OCI-LY7 (cell line): ENCODE measurements at regions not wholly inside any gene's neighbourhood (a gene's known extent, or its start where the extent isn't known, plus 50 kb on each side); places are given as distances from the start of the nearest gene placed in this dataset.

Source experiments
- BruUV-seq: library from RNA; stranded (reverse); fragments of 400-500 nt; replicated peaks from 2 replicates; lab custom pipeline; 2021; lab: Mats Ljungman, UMichigan
- CTCF ChIA-PET: fragments of 300-600 bp; sonication (Branson Sonifier 250); formaldehyde crosslinking; loops from one replicate; lab custom pipeline; 2022; ENCODE audit warnings: antibody characterized with exemption; ENCODE audit not compliant: unreplicated experiment; lab: Charles Lee
- POLR2A ChIA-PET: fragments of 300-600 bp; sonication (Branson Sonifier 250); formaldehyde crosslinking; loops from one replicate; lab custom pipeline; 2022; ENCODE audit warnings: antibody characterized with exemption; lab: Charles Lee
- DNase-seq: peaks from one replicate; pipeline ENCODE4 v3.0.0-alpha.2; 2015; ENCODE audit warnings: low spot score
- H2AFZ ChIP-seq: fragments of 200-600 bp; sonication (generic), shearing (Covaris generic); 2 replicates; pipeline ENCODE4 v1.6.1; 2014; ENCODE audit warnings: mild to moderate bottlenecking, antibody characterized with exemption, low read length, moderate library complexity
- H3K27ac ChIP-seq: fragments of 200-600 bp; sonication (generic); 2 replicates; pipeline ENCODE4 v1.5.1; 2014; ENCODE audit warnings: mixed run types, low read depth, mild to moderate bottlenecking, moderate library complexity, low read length, inconsistent platforms; ENCODE audit not compliant: poor library complexity, severe bottlenecking
- H3K36me3 ChIP-seq: fragments of 200-600 bp; sonication (generic); 2 replicates; pipeline ENCODE4 v1.6.1; 2014; ENCODE audit warnings: mild to moderate bottlenecking, antibody characterized with exemption, low read length, moderate library complexity, mixed read lengths; ENCODE audit not compliant: insufficient read depth
- H3K4me1 ChIP-seq: fragments of 200-600 bp; sonication (generic); 2 replicates; pipeline ENCODE4 v1.5.1; 2014; ENCODE audit warnings: mild to moderate bottlenecking, low read length; ENCODE audit not compliant: insufficient read depth, poor library complexity, severe bottlenecking
- H3K4me2 ChIP-seq: fragments of 200-600 bp; sonication (generic); 2 replicates; pipeline ENCODE4 v1.6.1; 2014; ENCODE audit warnings: mild to moderate bottlenecking, low read length
- H3K4me3 ChIP-seq: fragments of 200-600 bp; sonication (generic); 2 replicates; pipeline ENCODE4 v1.5.1; 2014; ENCODE audit warnings: mild to moderate bottlenecking, low read depth, low read length; ENCODE audit not compliant: poor library complexity, severe bottlenecking
- H3K79me2 ChIP-seq: fragments of 200-600 bp; sonication (generic); 2 replicates; pipeline ENCODE4 v1.6.1; 2016; ENCODE audit warnings: low read depth, mild to moderate bottlenecking, low read length, moderate library complexity, mixed read lengths; ENCODE audit not compliant: insufficient read depth
- H3K9me2 ChIP-seq: fragments of 200-600 bp; sonication (generic); 2 replicates; pipeline ENCODE4 v1.6.1; 2016; ENCODE audit warnings: mild to moderate bottlenecking, low read length, mixed read lengths; ENCODE audit not compliant: insufficient read depth
- H3K9me3 ChIP-seq: fragments of 200-600 bp; sonication (generic); 2 replicates; pipeline ENCODE4 v1.6.1; 2014; ENCODE audit warnings: mild to moderate bottlenecking, mixed run types, low read length, mixed read lengths
- H4K20me1 ChIP-seq: fragments of 200-600 bp; sonication (generic); 2 replicates; pipeline ENCODE4 v1.6.1; 2014; ENCODE audit warnings: mild to moderate bottlenecking, antibody characterized with exemption, low read length, moderate library complexity, mixed read lengths; ENCODE audit not compliant: insufficient read depth
- EZH2phosphoT487 ChIP-seq: fragments of 200-600 bp; sonication (generic); IDR thresholded peaks from 2 replicates; pipeline ENCODE4 v1.6.1; 2018; ENCODE audit warnings: low read depth, borderline replicate concordance, mild to moderate bottlenecking, mixed run types, antibody characterized with exemption, low read length, moderate library complexity, mixed read lengths
- intact Hi-C: fragments of 100-400 bp; cut with micrococcal nuclease; formaldehyde crosslinking; loops from one replicate; pipeline ENCODE4 v1.10.0; 2022; ENCODE audit not compliant: unreplicated experiment
- TF ChIP-seq, protein P1 (sequence below): fragments of 200-600 bp; sonication (generic); conservative IDR thresholded peaks from 2 replicates; pipeline ENCODE4 v1.5.1; 2014; ENCODE audit warnings: mild to moderate bottlenecking, antibody characterized with exemption, low read length, moderate library complexity, mixed read lengths

DNA sequence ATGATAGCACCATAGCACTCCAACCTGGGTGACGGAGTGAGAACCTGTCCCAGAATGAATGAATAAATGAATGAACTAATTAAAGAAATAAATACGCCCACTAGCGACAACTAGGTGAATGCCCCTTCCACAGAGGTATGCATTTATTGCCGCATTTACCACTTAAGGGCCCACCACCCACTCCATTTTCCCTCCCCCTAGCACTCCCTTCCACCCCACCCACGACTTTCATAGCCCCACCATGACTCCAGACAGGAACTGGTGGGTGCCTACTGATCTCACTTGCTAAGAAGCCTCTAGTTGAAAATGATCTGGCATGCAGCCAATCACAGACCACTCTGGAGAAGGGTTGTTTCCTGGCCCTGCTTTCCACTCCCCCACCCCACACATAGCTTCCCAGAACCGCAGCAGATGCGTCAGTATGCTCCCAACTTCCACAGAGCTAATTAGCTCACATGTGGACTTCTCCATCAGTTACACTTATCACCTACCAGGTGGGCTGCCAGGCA, 167.6 kb downstream of the WT1 start:
- CTCF ChIA-PET, result no interaction called here
- Histone ChIP-seq H3K4me1 (no peaks in the 10 kb centered on the region), H4K20me1 (no peaks in the 10 kb centered on the region), H3K79me2 (no peaks in the 10 kb centered on the region), H3K4me3 (no peak overlapping the region), H3K27ac (no peak overlapping the region), H2AFZ (no peak overlapping the region), H3K4me2 (no peak overlapping the region), H3K9me3 (no peaks in the 10 kb centered on the region), H3K36me3 (no peaks in the 10 kb centered on the region), H3K9me2 (no peaks in the 10 kb centered on the region)
- no peak for DNase-seq
- POLR2A ChIA-PET, result no interaction called here
- intact Hi-C loops, result no loop called here
- no TSS peak for BruUV-seq
- no peak for TF ChIP-seq EZH2phosphoT487
- TF ChIP-seq, protein P1, sequence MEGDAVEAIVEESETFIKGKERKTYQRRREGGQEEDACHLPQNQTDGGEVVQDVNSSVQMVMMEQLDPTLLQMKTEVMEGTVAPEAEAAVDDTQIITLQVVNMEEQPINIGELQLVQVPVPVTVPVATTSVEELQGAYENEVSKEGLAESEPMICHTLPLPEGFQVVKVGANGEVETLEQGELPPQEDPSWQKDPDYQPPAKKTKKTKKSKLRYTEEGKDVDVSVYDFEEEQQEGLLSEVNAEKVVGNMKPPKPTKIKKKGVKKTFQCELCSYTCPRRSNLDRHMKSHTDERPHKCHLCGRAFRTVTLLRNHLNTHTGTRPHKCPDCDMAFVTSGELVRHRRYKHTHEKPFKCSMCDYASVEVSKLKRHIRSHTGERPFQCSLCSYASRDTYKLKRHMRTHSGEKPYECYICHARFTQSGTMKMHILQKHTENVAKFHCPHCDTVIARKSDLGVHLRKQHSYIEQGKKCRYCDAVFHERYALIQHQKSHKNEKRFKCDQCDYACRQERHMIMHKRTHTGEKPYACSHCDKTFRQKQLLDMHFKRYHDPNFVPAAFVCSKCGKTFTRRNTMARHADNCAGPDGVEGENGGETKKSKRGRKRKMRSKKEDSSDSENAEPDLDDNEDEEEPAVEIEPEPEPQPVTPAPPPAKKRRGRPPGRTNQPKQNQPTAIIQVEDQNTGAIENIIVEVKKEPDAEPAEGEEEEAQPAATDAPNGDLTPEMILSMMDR, result no peak

DNA sequence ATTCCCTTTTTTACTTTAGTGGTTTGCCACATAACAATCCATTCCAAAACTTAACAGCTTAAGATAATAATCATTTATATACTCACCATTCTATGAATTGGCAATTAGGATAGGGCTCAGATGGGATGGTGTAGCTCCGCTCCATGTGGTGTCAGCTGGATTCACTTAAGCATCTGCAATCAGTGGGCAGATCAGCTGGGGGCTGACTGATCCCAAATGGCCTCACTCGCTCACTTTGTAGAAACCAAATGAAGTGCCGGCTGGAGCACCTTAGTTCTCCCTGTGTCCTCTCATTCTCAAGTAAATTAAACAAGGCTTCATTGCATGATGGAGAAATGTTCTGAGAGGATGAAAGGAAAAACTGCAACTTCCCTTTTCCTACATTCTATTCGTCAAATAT, 161.4 kb downstream of the WT1 start:
- CTCF ChIA-PET, result no interaction called here
- POLR2A ChIA-PET, result interaction anchor here (0.6 to 0.8 kb wide), 2 partner anchors 9 to 20 kb away, joined by 3 to 4 read pairs; no protein-coding TSS in a partner anchor
- intact Hi-C loops, result no loop called here
- H4K20me1 ChIP-seq, result no peaks in the 10 kb centered on the region
- no peak overlapping the region for H3K27ac ChIP-seq
- H3K79me2 ChIP-seq, result no peaks in the 10 kb centered on the region
- no peaks in the 10 kb centered on the region for H3K9me2 ChIP-seq
- DNase-seq, result no peak
- TF ChIP-seq, protein P1, result no peak
- TF ChIP-seq EZH2phosphoT487, result no peak
- no TSS peak for BruUV-seq
- H2AFZ ChIP-seq, result no peak overlapping the region
- no peak overlapping the region for H3K4me2 ChIP-seq
- no peaks in the 10 kb centered on the region for H3K36me3 ChIP-seq
- no peaks in the 10 kb centered on the region for H3K4me1 ChIP-seq
- H3K4me3 ChIP-seq, result no peak overlapping the region
- no peaks in the 10 kb centered on the region for H3K9me3 ChIP-seq

DNA sequence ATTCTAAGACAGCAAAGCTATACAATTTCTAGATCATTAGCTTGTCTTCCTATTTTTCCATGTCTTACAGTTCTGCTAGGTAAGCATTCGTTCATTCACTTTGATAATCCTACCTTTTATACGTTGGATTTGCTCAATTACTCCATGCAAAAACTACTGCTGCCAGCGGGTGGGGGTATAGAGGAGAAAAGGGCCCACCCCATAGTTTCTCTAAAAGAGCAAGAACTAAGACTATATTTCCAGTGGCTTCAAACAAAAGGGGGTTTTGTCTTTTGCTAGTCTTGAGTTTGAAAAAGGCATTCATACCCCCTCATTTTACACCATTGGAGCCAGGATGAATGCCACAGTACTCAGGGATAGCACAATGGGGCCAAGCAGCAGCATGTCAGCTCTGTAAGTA, 155.7 kb downstream of the WT1 start:
- no TSS peak for BruUV-seq
- Histone ChIP-seq H3K27ac (no peak overlapping the region), H3K79me2 (no peaks in the 10 kb centered on the region), H3K9me2 (no peaks in the 10 kb centered on the region), H3K4me3 (no peak overlapping the region), H3K4me2 (no peak overlapping the region), H3K4me1 (no peaks in the 10 kb centered on the region), H2AFZ (no peak overlapping the region), H3K9me3 (no peaks in the 10 kb centered on the region), H4K20me1 (no peaks in the 10 kb centered on the region), H3K36me3 (no peaks in the 10 kb centered on the region)
- POLR2A ChIA-PET, result interaction anchor here (0.6 to 1.3 kb wide), 3 partner anchors 12 to 1890 kb away, joined by 3 to 5 read pairs (median 3); no protein-coding TSS in a partner anchor
- no peak for DNase-seq
- CTCF ChIA-PET, result no interaction called here
- intact Hi-C loops, result no loop called here
- TF ChIP-seq, protein P1, result no peak
- TF ChIP-seq EZH2phosphoT487, result no peak
